ENCODE measurements at regions not wholly inside any gene's neighbourhood (a gene's known extent, or its start where the extent isn't known, plus 50 kb on each side); places are given as distances from the start of the nearest gene placed in this dataset.

- TF ChIP-seq CTCF (conservative IDR thresholded peaks at IDR 0.05; ENCODE audit: low read depth, low read length): no peak
- no peak for TF ChIP-seq EZH2 (IDR thresholded peaks at IDR 0.05; ENCODE audit: low read length, unreplicated experiment)
Observed at GRCh38 chr5:58136406-58136805, 323.5 kb downstream of the PLK2 start.

All from PC-3 (cell line).